ENCODE measurements at regions not wholly inside any gene's neighbourhood (a gene's known extent, or its start where the extent isn't known, plus 50 kb on each side); places are given as distances from the start of the nearest gene placed in this dataset.
"Not testable (repeated sequence)": the region's sequence is repeated elsewhere in the genome, so short reads cannot be mapped to it uniquely, and the experiment has no call there.

GRCh38 chr20:47927944-47928343, 142.7 kb upstream of the SULF2 start:
- no peak for DNase-seq (ENCODE audit: low spot score)

GRCh38 chr20:47927385-47927851, 142.1 kb upstream of the SULF2 start:
- no peak for DNase-seq (ENCODE audit: low spot score)

GRCh38 chr20:47926731-47927130, 141.4 kb upstream of the SULF2 start:
- DNase-seq (ENCODE audit: low spot score) = no peak

GRCh38 chr20:47925593-47925992, 140.3 kb upstream of the SULF2 start:
- no peak for DNase-seq (ENCODE audit: low spot score)

- DNase-seq (ENCODE audit: low spot score) = no peak
Observed at GRCh38 chr20:47922269-47922668, 137.0 kb upstream of the SULF2 start.

- not testable (repeated sequence) for DNase-seq (ENCODE audit: low spot score)
Observed at GRCh38 chr20:47921829-47922228, 136.5 kb upstream of the SULF2 start.

GRCh38 chr20:47921408-47921807, 136.1 kb upstream of the SULF2 start:
- DNase-seq (ENCODE audit: low spot score) = no peak

GRCh38 chr20:47917549-47918070, 132.3 kb upstream of the SULF2 start:
- no peak for DNase-seq (ENCODE audit: low spot score)

- no peak for DNase-seq (ENCODE audit: low spot score)
Observed at GRCh38 chr20:47915495-47915894, 130.2 kb upstream of the SULF2 start.

- no peak for DNase-seq (ENCODE audit: low spot score)
Observed at GRCh38 chr20:47914792-47915191, 129.5 kb upstream of the SULF2 start.

- DNase-seq (ENCODE audit: low spot score) = not testable (repeated sequence)
Observed at GRCh38 chr20:47912786-47913501, 127.7 kb upstream of the SULF2 start.

- not testable (repeated sequence) for DNase-seq (ENCODE audit: low spot score)
Observed at GRCh38 chr20:47912165-47912564, 126.9 kb upstream of the SULF2 start.

GRCh38 chr20:47909696-47910369, 124.6 kb upstream of the SULF2 start:
- DNase-seq (ENCODE audit: low spot score) = not testable (repeated sequence)

- DNase-seq (ENCODE audit: low spot score) = not testable (repeated sequence)
Observed at GRCh38 chr20:47908361-47909035, 123.2 kb upstream of the SULF2 start.

GRCh38 chr20:47907951-47908350, 122.7 kb upstream of the SULF2 start:
- not testable (repeated sequence) for DNase-seq (ENCODE audit: low spot score)

- DNase-seq (ENCODE audit: low spot score) = no peak
Observed at GRCh38 chr20:47907031-47907675, 121.9 kb upstream of the SULF2 start.

- DNase-seq (ENCODE audit: low spot score) = no peak
Observed at GRCh38 chr20:47906348-47906660, 121.0 kb upstream of the SULF2 start.

- no peak for DNase-seq (ENCODE audit: low spot score)
Observed at GRCh38 chr20:47905628-47906347, 120.5 kb upstream of the SULF2 start.

GRCh38 chr20:47903009-47903408, 117.7 kb upstream of the SULF2 start:
- not testable (repeated sequence) for DNase-seq (ENCODE audit: low spot score)

- not testable (repeated sequence) for DNase-seq (ENCODE audit: low spot score)
Observed at GRCh38 chr20:47899313-47899712, 114.0 kb upstream of the SULF2 start.

GRCh38 chr20:47897461-47897860, 112.2 kb upstream of the SULF2 start:
- DNase-seq (ENCODE audit: low spot score) = no peak

GRCh38 chr20:47892681-47893080, 107.4 kb upstream of the SULF2 start:
- DNase-seq (ENCODE audit: low spot score) = not testable (repeated sequence)
